ENCODE measurements at regions not wholly inside any gene's neighbourhood (a gene's known extent, or its start where the extent isn't known, plus 50 kb on each side); places are given as distances from the start of the nearest gene placed in this dataset.

DNA sequence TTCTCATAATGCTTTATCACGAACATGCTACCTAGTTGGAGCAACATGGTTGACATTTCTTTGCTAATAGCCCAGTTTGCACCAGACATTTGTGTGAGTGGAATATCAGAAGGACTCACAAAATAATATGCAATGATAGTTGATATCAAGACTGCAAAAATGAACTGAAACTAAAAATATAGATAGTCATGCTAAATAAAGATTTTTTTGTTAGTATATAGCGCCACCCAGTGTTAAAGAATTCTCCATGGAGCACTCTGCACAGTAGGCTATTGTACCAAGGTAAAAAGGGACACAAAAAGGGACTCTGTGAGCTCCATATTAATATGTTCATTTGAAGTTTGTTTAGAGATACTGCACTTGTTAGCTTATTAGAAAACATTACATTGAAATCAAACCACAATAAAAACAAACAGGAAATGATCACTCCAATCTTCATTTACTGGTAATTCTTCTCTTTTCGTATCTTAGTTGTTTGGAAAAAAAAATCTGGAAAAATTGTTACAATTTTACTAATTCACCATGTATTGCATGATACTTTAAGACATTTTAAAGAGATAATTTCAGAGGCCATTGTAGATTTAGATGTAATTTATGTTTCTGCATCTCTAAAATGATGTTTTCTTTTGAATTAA lies 1509.6 kb downstream of the ADGRL3 start:
- peaks cover 2% of the 10 kb centered on the region for H3K27me3 ChIP-seq
- H3K27ac ChIP-seq, result no peak overlapping the region
- 36 to 42% (median 37%) methylated on average over 3 of the region's 3 CpGs for WGBS, 3 donors
- H3K36me3 ChIP-seq, result no peaks in the 10 kb centered on the region
- no peaks in the 10 kb centered on the region for H3K4me1 ChIP-seq (ENCODE audit: insufficient read depth)
- H3K9me3 ChIP-seq, result no peaks in the 10 kb centered on the region
- intact Hi-C loops (cut with DNase I), result no loop called here
- H3K4me3 ChIP-seq, result no peak overlapping the region
- no peak for TF ChIP-seq EP300 (IDR thresholded peaks at IDR 0.05)
- TF ChIP-seq POLR2A (IDR thresholded peaks at IDR 0.05), result no peak
- TF ChIP-seq, protein P1, sequence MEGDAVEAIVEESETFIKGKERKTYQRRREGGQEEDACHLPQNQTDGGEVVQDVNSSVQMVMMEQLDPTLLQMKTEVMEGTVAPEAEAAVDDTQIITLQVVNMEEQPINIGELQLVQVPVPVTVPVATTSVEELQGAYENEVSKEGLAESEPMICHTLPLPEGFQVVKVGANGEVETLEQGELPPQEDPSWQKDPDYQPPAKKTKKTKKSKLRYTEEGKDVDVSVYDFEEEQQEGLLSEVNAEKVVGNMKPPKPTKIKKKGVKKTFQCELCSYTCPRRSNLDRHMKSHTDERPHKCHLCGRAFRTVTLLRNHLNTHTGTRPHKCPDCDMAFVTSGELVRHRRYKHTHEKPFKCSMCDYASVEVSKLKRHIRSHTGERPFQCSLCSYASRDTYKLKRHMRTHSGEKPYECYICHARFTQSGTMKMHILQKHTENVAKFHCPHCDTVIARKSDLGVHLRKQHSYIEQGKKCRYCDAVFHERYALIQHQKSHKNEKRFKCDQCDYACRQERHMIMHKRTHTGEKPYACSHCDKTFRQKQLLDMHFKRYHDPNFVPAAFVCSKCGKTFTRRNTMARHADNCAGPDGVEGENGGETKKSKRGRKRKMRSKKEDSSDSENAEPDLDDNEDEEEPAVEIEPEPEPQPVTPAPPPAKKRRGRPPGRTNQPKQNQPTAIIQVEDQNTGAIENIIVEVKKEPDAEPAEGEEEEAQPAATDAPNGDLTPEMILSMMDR (IDR thresholded peaks at IDR 0.05), result no peak
- DNase-seq, result no peak

DNA sequence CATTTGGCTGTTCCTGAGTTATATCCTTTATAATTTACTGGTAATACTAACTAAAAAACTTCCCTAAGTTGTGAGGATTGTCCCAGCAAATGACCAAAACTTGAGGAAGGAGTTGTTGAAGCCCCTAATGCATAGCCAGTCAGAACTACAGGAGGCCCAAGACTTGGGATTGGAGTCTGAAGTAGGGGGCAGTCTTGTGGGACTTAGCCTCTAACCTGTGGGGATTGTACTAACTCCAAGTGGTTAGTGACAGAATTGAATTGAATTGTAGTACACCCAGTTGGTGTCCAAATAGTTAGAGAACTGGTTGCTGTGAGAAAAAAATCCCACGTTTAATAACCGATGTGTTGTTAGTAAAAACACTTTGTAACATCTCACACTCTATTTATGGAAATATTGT lies 1506.3 kb downstream of the ADGRL3 start:
- TF ChIP-seq EP300 (IDR thresholded peaks at IDR 0.05) (no peak), POLR2A (IDR thresholded peaks at IDR 0.05) (no peak)
- TF ChIP-seq, protein P1 (IDR thresholded peaks at IDR 0.05), result no peak
- H3K9me3 ChIP-seq, result no peaks in the 10 kb centered on the region
- H3K27me3 ChIP-seq, result peaks cover 2% of the 10 kb centered on the region
- no peaks in the 10 kb centered on the region for H3K4me1 ChIP-seq (ENCODE audit: insufficient read depth)
- no peak overlapping the region for H3K4me3 ChIP-seq
- H3K27ac ChIP-seq, result no peak overlapping the region
- no peak for DNase-seq
- WGBS, 3 donors, result 91 to 94% (median 92%) methylated on average over 2 of the region's 2 CpGs
- H3K36me3 ChIP-seq, result no peaks in the 10 kb centered on the region
- intact Hi-C loops (cut with DNase I), result no loop called here

DNA sequence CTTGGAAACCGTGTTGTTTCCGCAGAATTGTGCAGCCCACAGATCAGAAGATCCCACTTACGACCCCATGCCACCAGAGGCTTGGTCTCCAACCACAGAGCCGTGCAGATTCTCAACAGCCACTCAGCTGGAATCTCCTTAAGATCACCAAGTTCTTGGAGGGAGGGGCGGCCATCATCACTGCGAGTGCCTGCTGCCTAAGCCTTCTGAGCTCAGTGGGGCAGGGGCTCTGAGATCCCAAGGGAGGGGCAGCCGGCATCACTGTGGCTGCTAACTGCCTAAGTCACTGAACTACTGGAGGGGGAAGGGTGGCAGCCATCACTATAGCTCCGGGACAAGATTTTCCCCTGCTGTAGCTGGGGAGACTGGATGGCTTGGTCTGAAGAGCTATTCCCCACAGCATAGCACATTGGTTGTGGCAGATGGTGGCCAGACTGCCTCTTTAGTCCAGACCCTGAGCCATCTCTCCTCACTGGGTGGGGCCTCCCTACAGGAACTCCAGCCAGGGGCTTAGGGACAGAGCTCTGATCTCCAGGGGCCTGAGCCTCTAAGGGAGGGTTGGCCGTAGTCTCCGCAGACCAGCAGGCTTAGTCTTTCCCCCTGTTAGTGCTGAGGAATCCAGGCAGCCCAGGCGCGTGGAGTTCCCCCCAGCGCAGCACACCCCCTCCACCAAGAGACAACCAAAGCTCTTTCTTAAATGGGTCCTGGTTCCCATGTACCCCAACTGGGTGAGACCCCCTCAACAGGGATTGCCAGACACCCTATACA lies 1483.9 kb downstream of the ADGRL3 start:
- Histone ChIP-seq H3K27ac (no peak overlapping the region), H3K9me3 (no peaks in the 10 kb centered on the region), H3K27me3 (no peaks in the 10 kb centered on the region), H3K4me3 (no peak overlapping the region), H3K36me3 (no peaks in the 10 kb centered on the region), H3K4me1 (ENCODE audit: insufficient read depth) (no peaks in the 10 kb centered on the region)
- 94 to 99% (median 94%) methylated on average over 13 of the region's 13 CpGs for WGBS, 3 donors
- DNase-seq, result no peak
- TF ChIP-seq, protein P1 (IDR thresholded peaks at IDR 0.05), result no peak
- no peak for TF ChIP-seq EP300 (IDR thresholded peaks at IDR 0.05)
- TF ChIP-seq POLR2A (IDR thresholded peaks at IDR 0.05), result no peak
- intact Hi-C loops (cut with DNase I), result no loop called here

DNA sequence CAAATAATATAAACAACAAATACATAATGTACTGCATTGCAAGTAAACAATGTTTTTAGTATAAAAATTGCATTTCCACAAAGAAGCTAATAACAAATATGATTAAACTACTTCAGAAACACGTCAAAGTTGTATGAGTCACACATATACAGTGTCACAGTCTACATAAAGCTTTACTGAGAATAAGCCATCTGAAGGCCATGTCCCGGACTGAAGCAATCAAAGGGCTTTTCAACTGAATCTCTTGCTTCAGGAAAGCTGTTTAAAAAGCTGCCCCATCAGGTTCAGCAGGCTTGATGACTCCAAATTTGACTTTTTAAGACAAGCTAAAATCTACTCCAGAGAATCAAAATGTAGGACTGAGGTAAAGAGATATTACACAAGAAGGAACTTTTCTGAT lies 1476.8 kb downstream of the ADGRL3 start:
- no peak for DNase-seq
- intact Hi-C loops (cut with DNase I), result no loop called here
- H3K4me1 ChIP-seq (ENCODE audit: insufficient read depth), result no peaks in the 10 kb centered on the region
- H3K4me3 ChIP-seq, result no peak overlapping the region
- 83 to 88% (median 85%) methylated on average over 2 of the region's 2 CpGs for WGBS, 3 donors
- H3K36me3 ChIP-seq, result no peaks in the 10 kb centered on the region
- H3K9me3 ChIP-seq, result no peaks in the 10 kb centered on the region
- no peaks in the 10 kb centered on the region for H3K27me3 ChIP-seq
- H3K27ac ChIP-seq, result no peak overlapping the region
- TF ChIP-seq, protein P1 (IDR thresholded peaks at IDR 0.05), result no peak
- no peak for TF ChIP-seq EP300 (IDR thresholded peaks at IDR 0.05)
- TF ChIP-seq POLR2A (IDR thresholded peaks at IDR 0.05), result no peak

Measured in ovary (tissue), 7 donors.